OCI-LY3 (cell line): ENCODE measurements at regions not wholly inside any gene's neighbourhood (a gene's known extent, or its start where the extent isn't known, plus 50 kb on each side); places are given as distances from the start of the nearest gene placed in this dataset.

Experiments used
- H2AFZ ChIP-seq: fragments of 200-600, 300-600 bp; shearing (Covaris generic); 2 replicates; pipeline ENCODE4 v1.6.0; 2014; ENCODE audit warnings: antibody characterized with exemption, low read depth, low read length
- H3K27ac ChIP-seq: fragments of 200-600, 300-600 bp; sonication (generic); 2 replicates; pipeline ENCODE4 v1.5.1; 2014; ENCODE audit warnings: mild to moderate bottlenecking, low read length, moderate library complexity, mixed read lengths
- H3K27me3 ChIP-seq: fragments of 200-600, 300-600 bp; sonication (generic); 2 replicates; pipeline ENCODE4 v1.6.1; 2014; ENCODE audit warnings: low read depth, low read length, mixed read lengths
- H3K36me3 ChIP-seq: fragments of 200-600, 300-600 bp; sonication (generic); replicated peaks from 2 replicates; pipeline ENCODE3; 2014; ENCODE audit warnings: low read depth, low read length, mixed read lengths
- H3K4me1 ChIP-seq: fragments of 300-600, 200-600 bp; sonication (generic); 2 replicates; pipeline ENCODE4 v1.6.1; 2014; ENCODE audit warnings: low read length, mixed read lengths
- H3K4me2 ChIP-seq: fragments of 200-600, 300-600 bp; sonication (generic); 2 replicates; pipeline ENCODE4 v1.6.1; 2014; ENCODE audit warnings: low read length, mixed read lengths
- H3K4me3 ChIP-seq: fragments of 300-600, 200-600 bp; sonication (generic); 2 replicates; pipeline ENCODE4 v1.5.1; 2014; ENCODE audit warnings: antibody characterized with exemption, mild to moderate bottlenecking, low read length, moderate library complexity
- H3K79me2 ChIP-seq: fragments of 300-600, 200-600 bp; shearing (Covaris generic); 2 replicates; pipeline ENCODE4 v1.6.1; 2014; ENCODE audit warnings: mild to moderate bottlenecking, low read length, mixed read lengths
- H3K9ac ChIP-seq: fragments of 300-600, 200-600 bp; shearing (Covaris generic); 2 replicates; pipeline ENCODE4 v1.6.0; 2014; ENCODE audit warnings: mild to moderate bottlenecking, low read length, moderate library complexity
- H3K9me3 ChIP-seq: fragments of 200-600, 300-600 bp; shearing (Covaris generic); 2 replicates; pipeline ENCODE4 v1.6.1; 2014; ENCODE audit warnings: low read length, mixed read lengths; ENCODE audit not compliant: insufficient read depth
- H4K20me1 ChIP-seq: fragments of 200-600, 300-600 bp; sonication (generic); 2 replicates; pipeline ENCODE4 v1.6.1; 2016; ENCODE audit warnings: low read length, mixed read lengths; ENCODE audit not compliant: insufficient read depth
- CTCF ChIP-seq: fragments of 200-600, 300-600 bp; sonication (generic); IDR thresholded peaks from 2 replicates; pipeline ENCODE4 v1.5.1; 2014; ENCODE audit warnings: antibody characterized with exemption, low read length, low read depth
- EZH2phosphoT487 ChIP-seq: fragments of 200-600 bp; shearing (Covaris generic); IDR thresholded peaks from 2 replicates; pipeline ENCODE4 v1.6.1; 2018; ENCODE audit warnings: antibody characterized with exemption, mixed run types, low read depth

GRCh38 chr4:3668825-3669552, 97.2 kb upstream of the ADRA2C start:
- Histone ChIP-seq H3K9ac (no peak overlapping the region), H3K4me3 (no peak overlapping the region), H3K4me2 (no peak overlapping the region), H3K79me2 (no peaks in the 10 kb centered on the region), H3K27me3 (peaks cover 16% of the 10 kb centered on the region), H4K20me1 (no peaks in the 10 kb centered on the region), H3K4me1 (peaks cover 9% of the 10 kb centered on the region), H2AFZ (no peak overlapping the region), H3K9me3 (0 out of 2 replicates have a peak, but pooled peaks cover 3% of the 10 kb centered on the region), H3K36me3 (no peaks in the 10 kb centered on the region), H3K27ac (no peak overlapping the region)
- TF ChIP-seq CTCF = no peak
- TF ChIP-seq EZH2phosphoT487 = no peak

GRCh38 chr4:3667258-3667657, 98.9 kb upstream of the ADRA2C start:
- Histone ChIP-seq H2AFZ (no peak overlapping the region), H3K36me3 (no peaks in the 10 kb centered on the region), H3K79me2 (no peaks in the 10 kb centered on the region), H3K9ac (no peak overlapping the region), H3K9me3 (no peaks in the 10 kb centered on the region), H3K4me3 (no peak overlapping the region), H3K27ac (no peak overlapping the region), H3K27me3 (peaks cover 22% of the 10 kb centered on the region), H4K20me1 (no peaks in the 10 kb centered on the region), H3K4me1 (peaks cover 9% of the 10 kb centered on the region), H3K4me2 (no peak overlapping the region)
- TF ChIP-seq CTCF (no peak), EZH2phosphoT487 (no peak)

GRCh38 chr4:3666263-3666662, 99.9 kb upstream of the ADRA2C start:
- no peak overlapping the region for H3K9ac ChIP-seq
- peak overlapping the region; percentile 10; the same call in 1 of the 2 replicates for H3K4me2 ChIP-seq
- H3K9me3 ChIP-seq = no peaks in the 10 kb centered on the region
- H3K4me1 ChIP-seq = peaks cover 9% of the 10 kb centered on the region
- H4K20me1 ChIP-seq = no peaks in the 10 kb centered on the region
- no peak overlapping the region for H3K4me3 ChIP-seq
- H3K27me3 ChIP-seq = peaks cover 22% of the 10 kb centered on the region
- TF ChIP-seq EZH2phosphoT487 = no peak
- TF ChIP-seq CTCF = no peak
- no peaks in the 10 kb centered on the region for H3K79me2 ChIP-seq
- H2AFZ ChIP-seq = no peak overlapping the region
- no peaks in the 10 kb centered on the region for H3K36me3 ChIP-seq
- no peak overlapping the region for H3K27ac ChIP-seq

- no peak overlapping the region for H3K9ac ChIP-seq
Observed at GRCh38 chr4:3665360-3665891, 100.8 kb upstream of the ADRA2C start.

More at GRCh38 chr4:3665360-3665891, 100.8 kb upstream of the ADRA2C start:
- Histone ChIP-seq H3K36me3 (no peaks in the 10 kb centered on the region), H3K27ac (no peak overlapping the region), H3K4me3 (no peak overlapping the region), H4K20me1 (no peaks in the 10 kb centered on the region), H3K9me3 (no peaks in the 10 kb centered on the region), H3K27me3 (peaks cover 22% of the 10 kb centered on the region), H2AFZ (no peak overlapping the region), H3K79me2 (no peaks in the 10 kb centered on the region), H3K4me1 (peaks cover 9% of the 10 kb centered on the region), H3K4me2 (no peak overlapping the region)
- TF ChIP-seq EZH2phosphoT487 (no peak), CTCF (no peak)
